Neural progenitor cell (in vitro differentiated cells): ENCODE measurements at regions not wholly inside any gene's neighbourhood (a gene's known extent, or its start where the extent isn't known, plus 50 kb on each side); places are given as distances from the start of the nearest gene placed in this dataset.
"Not testable (repeated sequence)": the region's sequence is repeated elsewhere in the genome, so short reads cannot be mapped to it uniquely, and the experiment has no call there.

Experiments
- DNase-seq: peaks from one replicate; pipeline ENCODE4 v3.0.0-alpha.2; 2016; ENCODE audit warnings: low spot score
- H2AFZ ChIP-seq: fragments of 200-600 bp; sonication (generic); replicated peaks from 2 replicates; pipeline ENCODE4 v1.6.1; 2016; ENCODE audit warnings: antibody characterized with exemption
- H3F3A ChIP-seq: fragments of 200-600 bp; sonication (generic); 2 replicates; pipeline ENCODE4 v1.6.1; 2016; ENCODE audit warnings: antibody characterized with exemption, low read depth
- H3K27ac ChIP-seq: fragments of 200-600 bp; sonication (generic); 2 replicates; pipeline ENCODE4 v1.5.1; 2016; ENCODE audit warnings: mild to moderate bottlenecking
- H3K27me3 ChIP-seq: fragments of 200-600 bp; sonication (generic); 2 replicates; pipeline ENCODE4 v1.6.1; 2016; ENCODE audit warnings: mild to moderate bottlenecking, moderate library complexity
- H3K36me3 ChIP-seq: fragments of 200-600 bp; sonication (generic); 2 replicates; pipeline ENCODE4 v1.5.1; 2016
- H3K4me1 ChIP-seq: fragments of 200-600 bp; sonication (generic); 2 replicates; pipeline ENCODE4 v1.6.1; 2016; ENCODE audit warnings: mixed run types
- H3K4me2 ChIP-seq: fragments of 200-600 bp; sonication (generic); 2 replicates; pipeline ENCODE4 v1.6.1; 2016
- H3K4me3 ChIP-seq: fragments of 200-600 bp; sonication (generic); 2 replicates; pipeline ENCODE4 v1.5.1; 2016
- H3K79me2 ChIP-seq: fragments of 200-600 bp; sonication (generic); 2 replicates; pipeline ENCODE4 v1.6.1; 2016; ENCODE audit warnings: low read depth
- H3K9ac ChIP-seq: fragments of 200-600 bp; sonication (generic); 2 replicates; pipeline ENCODE4 v1.6.1; 2016
- H3K9me3 ChIP-seq: fragments of 200-600 bp; sonication (generic); 2 replicates; pipeline ENCODE4 v1.5.1; 2016; ENCODE audit warnings: low read depth
- H4K20me1 ChIP-seq: fragments of 200-600 bp; sonication (generic); 2 replicates; pipeline ENCODE4 v1.6.1; 2016; ENCODE audit warnings: low read depth
- H3K27ac Mint-ChIP-seq: 3 replicates; pipeline ENCODE4 v1.8.0; 2021; ENCODE audit warnings: mixed read lengths
- H3K27me3 Mint-ChIP-seq: 2 replicates; pipeline ENCODE4 v1.8.0; 2022; ENCODE audit warnings: low read depth, mild to moderate bottlenecking, inconsistent platforms, moderate library complexity, mixed read lengths; ENCODE audit not compliant: insufficient read depth
- H3K36me3 Mint-ChIP-seq: 3 replicates; pipeline ENCODE4 v1.8.0; 2021; ENCODE audit warnings: mixed read lengths
- H3K4me1 Mint-ChIP-seq: 3 replicates; pipeline ENCODE4 v1.8.0; 2021; ENCODE audit warnings: mixed read lengths
- H3K4me3 Mint-ChIP-seq: 3 replicates; pipeline ENCODE4 v1.8.0; 2021; ENCODE audit warnings: mild to moderate bottlenecking, moderate library complexity, mixed read lengths
- H3K9me3 Mint-ChIP-seq: 3 replicates; pipeline ENCODE4 v1.8.0; 2020; ENCODE audit warnings: mixed read lengths
- EZH2 ChIP-seq: fragments of 200-600 bp; sonication (generic); IDR thresholded peaks from 2 replicates; pipeline ENCODE4 v1.6.1; 2017; ENCODE audit warnings: antibody characterized with exemption, mild to moderate bottlenecking, moderate library complexity
- EZH2phosphoT487 ChIP-seq: fragments of 200-600 bp; sonication (generic); IDR thresholded peaks from 2 replicates; pipeline ENCODE4 v1.6.1; 2017; ENCODE audit warnings: antibody characterized with exemption
- TF ChIP-seq, protein P1 (sequence below): fragments of 200-600 bp; sonication (generic); IDR thresholded peaks from 2 replicates; pipeline ENCODE4 v1.5.1; 2017; ENCODE audit warnings: antibody characterized with exemption, mild to moderate bottlenecking

GRCh38 chr1:228846952-228847351, 111.7 kb downstream of the RHOU start:
- TF ChIP-seq EZH2phosphoT487: no peak
- Histone ChIP-seq H3K4me1 (peaks cover 17% of the 10 kb centered on the region), H3F3A (peaks cover 22% of the 10 kb centered on the region), H4K20me1 (no peaks in the 10 kb centered on the region), H3K79me2 (no peaks in the 10 kb centered on the region), H3K4me3 (no peak overlapping the region), H3K4me2 (no peak overlapping the region), H3K27ac (no peak overlapping the region), H2AFZ (no peak overlapping the region), H3K9me3 (no peaks in the 10 kb centered on the region), H3K9ac (no peak overlapping the region), H3K27me3 (no peaks in the 10 kb centered on the region), H3K36me3 (no peaks in the 10 kb centered on the region)
- Mint-ChIP-seq H3K36me3 (peaks cover 3% of the 10 kb centered on the region), H3K4me3 (no peak overlapping the region), H3K9me3 (peaks cover 16% of the 10 kb centered on the region), H3K27me3 (peaks cover 2% of the 10 kb centered on the region), H3K4me1 (peaks cover 22% of the 10 kb centered on the region), H3K27ac (no peak overlapping the region)
- DNase-seq: no peak

- Histone ChIP-seq H3K4me1 (peaks cover 17% of the 10 kb centered on the region), H3F3A (peaks cover 22% of the 10 kb centered on the region)
- peaks cover 15% of the 10 kb centered on the region for H3K9me3 Mint-ChIP-seq
- H2AFZ ChIP-seq, H3K36me3 ChIP-seq, H3K36me3 Mint-ChIP-seq, H3K79me2 ChIP-seq, H3K27ac Mint-ChIP-seq, H3K27ac ChIP-seq, H3K9ac ChIP-seq, H3K4me2 ChIP-seq, H3K27me3 Mint-ChIP-seq, H3K9me3 ChIP-seq, H3K27me3 ChIP-seq, H3K4me3 ChIP-seq, H4K20me1 ChIP-seq, DNase-seq, H3K4me3 Mint-ChIP-seq: not testable (repeated sequence)
- peaks cover 22% of the 10 kb centered on the region for H3K4me1 Mint-ChIP-seq
These were observed 112.2 kb downstream of the RHOU start for GRCh38 chr1:228847451-228847850.

GRCh38 chr1:228848406-228848805, 113.1 kb downstream of the RHOU start:
- peaks cover 17% of the 10 kb centered on the region for H3K4me1 ChIP-seq
- H3K4me3 Mint-ChIP-seq: no peak overlapping the region
- TF ChIP-seq EZH2 (no peak), EZH2phosphoT487 (no peak)
- TF ChIP-seq, protein P1, sequence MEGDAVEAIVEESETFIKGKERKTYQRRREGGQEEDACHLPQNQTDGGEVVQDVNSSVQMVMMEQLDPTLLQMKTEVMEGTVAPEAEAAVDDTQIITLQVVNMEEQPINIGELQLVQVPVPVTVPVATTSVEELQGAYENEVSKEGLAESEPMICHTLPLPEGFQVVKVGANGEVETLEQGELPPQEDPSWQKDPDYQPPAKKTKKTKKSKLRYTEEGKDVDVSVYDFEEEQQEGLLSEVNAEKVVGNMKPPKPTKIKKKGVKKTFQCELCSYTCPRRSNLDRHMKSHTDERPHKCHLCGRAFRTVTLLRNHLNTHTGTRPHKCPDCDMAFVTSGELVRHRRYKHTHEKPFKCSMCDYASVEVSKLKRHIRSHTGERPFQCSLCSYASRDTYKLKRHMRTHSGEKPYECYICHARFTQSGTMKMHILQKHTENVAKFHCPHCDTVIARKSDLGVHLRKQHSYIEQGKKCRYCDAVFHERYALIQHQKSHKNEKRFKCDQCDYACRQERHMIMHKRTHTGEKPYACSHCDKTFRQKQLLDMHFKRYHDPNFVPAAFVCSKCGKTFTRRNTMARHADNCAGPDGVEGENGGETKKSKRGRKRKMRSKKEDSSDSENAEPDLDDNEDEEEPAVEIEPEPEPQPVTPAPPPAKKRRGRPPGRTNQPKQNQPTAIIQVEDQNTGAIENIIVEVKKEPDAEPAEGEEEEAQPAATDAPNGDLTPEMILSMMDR: no peak
- no peak overlapping the region for H3K9ac ChIP-seq
- H3K9me3 Mint-ChIP-seq: peaks cover 7% of the 10 kb centered on the region
- no peaks in the 10 kb centered on the region for H3K36me3 ChIP-seq
- no peaks in the 10 kb centered on the region for H3K9me3 ChIP-seq
- H3K27ac Mint-ChIP-seq: no peak overlapping the region
- H3K4me3 ChIP-seq: no peak overlapping the region
- no peak overlapping the region for H3K27ac ChIP-seq
- DNase-seq: no peak
- H3K4me1 Mint-ChIP-seq: peaks cover 24% of the 10 kb centered on the region
- H3K4me2 ChIP-seq: no peak overlapping the region
- H3K27me3 Mint-ChIP-seq: peaks cover 2% of the 10 kb centered on the region
- H3F3A ChIP-seq: peaks cover 22% of the 10 kb centered on the region
- H4K20me1 ChIP-seq: no peaks in the 10 kb centered on the region
- no peaks in the 10 kb centered on the region for H3K79me2 ChIP-seq
- no peaks in the 10 kb centered on the region for H3K27me3 ChIP-seq
- peaks cover 2% of the 10 kb centered on the region for H3K36me3 Mint-ChIP-seq
- H2AFZ ChIP-seq: no peak overlapping the region

- Histone ChIP-seq H3K4me1 (peaks cover 17% of the 10 kb centered on the region), H3F3A (peaks cover 22% of the 10 kb centered on the region), H4K20me1 (no peaks in the 10 kb centered on the region), H3K27ac (no peak overlapping the region), H3K79me2 (no peaks in the 10 kb centered on the region), H3K27me3 (no peaks in the 10 kb centered on the region), H3K9ac (no peak overlapping the region), H3K36me3 (no peaks in the 10 kb centered on the region), H3K9me3 (no peaks in the 10 kb centered on the region), H2AFZ (no peak overlapping the region), H3K4me3 (no peak overlapping the region), H3K4me2 (no peak overlapping the region)
- H3K27ac Mint-ChIP-seq: no peak overlapping the region
- H3K27me3 Mint-ChIP-seq: peaks cover 2% of the 10 kb centered on the region
- no peak for DNase-seq
- peaks cover 24% of the 10 kb centered on the region for H3K4me1 Mint-ChIP-seq
- H3K9me3 Mint-ChIP-seq: peaks cover 5% of the 10 kb centered on the region
- TF ChIP-seq EZH2 (no peak), EZH2phosphoT487 (no peak)
- TF ChIP-seq, protein P1: no peak
- H3K4me3 Mint-ChIP-seq: no peak overlapping the region
- H3K36me3 Mint-ChIP-seq: peaks cover 1% of the 10 kb centered on the region
These were observed 113.8 kb downstream of the RHOU start for GRCh38 chr1:228849011-228849541.
